ENCODE measurements at regions not wholly inside any gene's neighbourhood (a gene's known extent, or its start where the extent isn't known, plus 50 kb on each side); places are given as distances from the start of the nearest gene placed in this dataset.

DNA sequence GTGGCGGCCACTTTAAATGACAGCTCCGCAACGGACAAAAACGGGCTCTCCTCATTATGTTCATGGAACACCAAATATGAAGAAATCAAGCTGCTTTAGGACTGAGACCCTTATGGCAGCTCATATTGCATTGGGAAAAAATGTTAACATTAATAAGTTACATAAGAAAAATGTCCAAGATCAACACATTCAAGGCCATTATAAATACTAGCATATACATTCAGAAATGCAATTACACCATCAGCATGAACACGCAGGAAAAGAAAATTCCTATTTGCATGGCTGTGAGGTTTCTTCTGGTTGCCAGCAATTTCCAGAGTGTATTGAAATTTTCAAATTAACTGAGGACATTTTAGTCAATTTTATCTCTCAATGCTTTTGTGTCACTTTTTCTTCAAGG is 374.1 kb upstream of the NRP1 start:
- Histone ChIP-seq H3K27ac (ENCODE audit: low read depth in 1 of 2, low read length in 2 of 2) (no peak overlapping the region), H4K20me1 (ENCODE audit: insufficient read depth, low read length) (no peaks in the 10 kb centered on the region), H2AFZ (ENCODE audit: insufficient read depth, low read depth, low read length, poor library complexity, severe bottlenecking) (no peak overlapping the region), H3K9ac (ENCODE audit: insufficient read depth, low read length, poor library complexity, severe bottlenecking) (no peak overlapping the region), H3K27me3 (ENCODE audit: control insufficient read depth in 2 of 2, insufficient read depth in 2 of 2, low read length in 2 of 2) (no peaks in the 10 kb centered on the region), H3K36me3 (replicated peaks in 1 of 2; ENCODE audit: control insufficient read depth in 1 of 2, insufficient read depth in 2 of 2, low read length in 2 of 2) (no peaks in the 10 kb centered on the region), H3K79me2 (ENCODE audit: insufficient read depth, low read length) (no peaks in the 10 kb centered on the region), H3K4me3 (replicated peaks in 1 of 3; ENCODE audit: low read depth in 2 of 3, low read length in 3 of 3) (no peak overlapping the region), H3K4me1 (ENCODE audit: control insufficient read depth in 1 of 2, insufficient read depth in 2 of 2, low read length in 2 of 2) (no peaks in the 10 kb centered on the region), H3K9me3 (replicated peaks in 1 of 2; ENCODE audit: control insufficient read depth in 1 of 2, insufficient read depth in 1 of 2, low read length in 2 of 2) (no peaks in the 10 kb centered on the region), H3K4me2 (replicated peaks; ENCODE audit: extremely low read depth, low read length, poor library complexity, severe bottlenecking) (no peak overlapping the region)
- H3K36me3 Mint-ChIP-seq, result no peaks in the 10 kb centered on the region
- no peaks in the 10 kb centered on the region for H3K4me1 Mint-ChIP-seq
- no CpG with 5 or more reads among the region's 5 CpGs for WGBS (ENCODE audit: insufficient coverage)
- intact Hi-C loops (cut with micrococcal nuclease), result no loop called here
- peaks cover 0 to 4% (median 0%) of the 10 kb centered on the region in 7 donors for H3K9me3 Mint-ChIP-seq
- no peak for DNase-seq
- H3K27me3 Mint-ChIP-seq (ENCODE audit: low read depth in 3 of 3), result peaks cover 0 to 5% (median 0%) of the 10 kb centered on the region in 3 donors
- TF ChIP-seq, protein P1, sequence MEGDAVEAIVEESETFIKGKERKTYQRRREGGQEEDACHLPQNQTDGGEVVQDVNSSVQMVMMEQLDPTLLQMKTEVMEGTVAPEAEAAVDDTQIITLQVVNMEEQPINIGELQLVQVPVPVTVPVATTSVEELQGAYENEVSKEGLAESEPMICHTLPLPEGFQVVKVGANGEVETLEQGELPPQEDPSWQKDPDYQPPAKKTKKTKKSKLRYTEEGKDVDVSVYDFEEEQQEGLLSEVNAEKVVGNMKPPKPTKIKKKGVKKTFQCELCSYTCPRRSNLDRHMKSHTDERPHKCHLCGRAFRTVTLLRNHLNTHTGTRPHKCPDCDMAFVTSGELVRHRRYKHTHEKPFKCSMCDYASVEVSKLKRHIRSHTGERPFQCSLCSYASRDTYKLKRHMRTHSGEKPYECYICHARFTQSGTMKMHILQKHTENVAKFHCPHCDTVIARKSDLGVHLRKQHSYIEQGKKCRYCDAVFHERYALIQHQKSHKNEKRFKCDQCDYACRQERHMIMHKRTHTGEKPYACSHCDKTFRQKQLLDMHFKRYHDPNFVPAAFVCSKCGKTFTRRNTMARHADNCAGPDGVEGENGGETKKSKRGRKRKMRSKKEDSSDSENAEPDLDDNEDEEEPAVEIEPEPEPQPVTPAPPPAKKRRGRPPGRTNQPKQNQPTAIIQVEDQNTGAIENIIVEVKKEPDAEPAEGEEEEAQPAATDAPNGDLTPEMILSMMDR (IDR thresholded peaks at IDR 0.05), result no peak
- no peak overlapping the region for H3K27ac Mint-ChIP-seq
- H3K4me3 Mint-ChIP-seq, result no peak overlapping the region

GRCh38 chr10:33706746-33707145 is 372.3 kb upstream of the NRP1 start:
- Histone ChIP-seq H3K79me2 (ENCODE audit: insufficient read depth, low read length) (no peaks in the 10 kb centered on the region), H3K36me3 (replicated peaks in 1 of 2; ENCODE audit: control insufficient read depth in 1 of 2, insufficient read depth in 2 of 2, low read length in 2 of 2) (no peaks in the 10 kb centered on the region), H2AFZ (ENCODE audit: insufficient read depth, low read depth, low read length, poor library complexity, severe bottlenecking) (no peak overlapping the region), H3K9ac (ENCODE audit: insufficient read depth, low read length, poor library complexity, severe bottlenecking) (no peak overlapping the region), H3K27ac (ENCODE audit: low read depth in 1 of 2, low read length in 2 of 2) (no peak overlapping the region), H3K4me2 (replicated peaks; ENCODE audit: extremely low read depth, low read length, poor library complexity, severe bottlenecking) (no peak overlapping the region), H3K9me3 (replicated peaks in 1 of 2; ENCODE audit: control insufficient read depth in 1 of 2, insufficient read depth in 1 of 2, low read length in 2 of 2) (no peaks in the 10 kb centered on the region), H3K27me3 (ENCODE audit: control insufficient read depth in 2 of 2, insufficient read depth in 2 of 2, low read length in 2 of 2) (no peaks in the 10 kb centered on the region), H3K4me1 (ENCODE audit: control insufficient read depth in 1 of 2, insufficient read depth in 2 of 2, low read length in 2 of 2) (no peaks in the 10 kb centered on the region), H3K4me3 (replicated peaks in 1 of 3; ENCODE audit: low read depth in 2 of 3, low read length in 3 of 3) (no peak overlapping the region), H4K20me1 (ENCODE audit: insufficient read depth, low read length) (no peaks in the 10 kb centered on the region)
- peaks cover 4% of the 10 kb centered on the region for H3K4me1 Mint-ChIP-seq
- H3K9me3 Mint-ChIP-seq, result no peaks in the 10 kb centered on the region
- TF ChIP-seq, protein P1 (IDR thresholded peaks at IDR 0.05), result no peak
- H3K27me3 Mint-ChIP-seq (ENCODE audit: low read depth in 3 of 3), result peaks cover 0 to 5% (median 3%) of the 10 kb centered on the region in 3 donors
- 75% methylated on average over 1 of the region's 1 CpG for WGBS (ENCODE audit: insufficient coverage)
- H3K36me3 Mint-ChIP-seq, result no peaks in the 10 kb centered on the region
- intact Hi-C loops (cut with micrococcal nuclease), result no loop called here
- DNase-seq, result no peak
- no peak overlapping the region for H3K4me3 Mint-ChIP-seq
- H3K27ac Mint-ChIP-seq, result no peak overlapping the region

Data from CD14-positive monocyte (primary cell).